HG02588 (cell line): ENCODE measurements at regions not wholly inside any gene's neighbourhood (a gene's known extent, or its start where the extent isn't known, plus 50 kb on each side); places are given as distances from the start of the nearest gene placed in this dataset.
"Not testable (repeated sequence)": the region's sequence is repeated elsewhere in the genome, so short reads cannot be mapped to it uniquely, and the experiment has no call there.

Experiments
- ATAC-seq: cut with Tn5 transposase; IDR thresholded peaks from one replicate; pipeline ENCODE4 v1.9.1; 2021; ENCODE audit warnings: mild to moderate bottlenecking, moderate library complexity; ENCODE audit not compliant: unreplicated experiment

- ATAC-seq: no peak
These were observed 61.4 kb downstream of the NXNL2 start for GRCh38 chr9:88596376-88596775.

DNA sequence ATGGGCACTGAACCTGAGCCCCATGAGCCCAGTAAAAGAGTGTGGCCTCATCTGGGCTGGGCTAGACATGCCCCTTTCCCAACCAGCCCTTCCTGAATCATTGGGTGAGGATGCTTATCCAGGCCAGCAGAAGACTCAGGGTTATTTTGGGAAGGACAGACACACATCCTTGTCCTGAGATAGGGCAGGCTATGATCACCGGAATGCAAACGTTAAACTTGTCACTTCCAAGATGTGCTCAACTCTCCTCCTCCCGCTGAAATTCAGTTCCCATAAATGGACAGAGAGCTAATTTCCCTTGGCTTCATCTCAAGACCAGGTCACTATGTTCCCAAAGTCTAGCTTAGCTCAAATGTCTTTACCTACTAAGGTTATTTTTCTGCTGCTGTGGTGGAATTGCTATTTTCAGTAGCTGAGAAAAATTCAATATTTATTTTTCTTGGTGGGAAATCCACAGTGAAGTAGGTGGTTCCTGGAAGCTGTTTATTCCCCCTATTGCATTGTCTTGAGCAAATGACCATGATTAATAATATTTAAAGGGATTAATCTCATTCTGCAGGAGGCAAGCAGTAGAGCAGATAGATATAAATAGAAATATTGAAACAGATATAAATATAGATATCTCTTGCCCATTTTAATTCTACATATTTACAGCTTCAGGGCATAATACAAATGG, 70.0 kb downstream of the NXNL2 start:
- ATAC-seq: no peak

DNA sequence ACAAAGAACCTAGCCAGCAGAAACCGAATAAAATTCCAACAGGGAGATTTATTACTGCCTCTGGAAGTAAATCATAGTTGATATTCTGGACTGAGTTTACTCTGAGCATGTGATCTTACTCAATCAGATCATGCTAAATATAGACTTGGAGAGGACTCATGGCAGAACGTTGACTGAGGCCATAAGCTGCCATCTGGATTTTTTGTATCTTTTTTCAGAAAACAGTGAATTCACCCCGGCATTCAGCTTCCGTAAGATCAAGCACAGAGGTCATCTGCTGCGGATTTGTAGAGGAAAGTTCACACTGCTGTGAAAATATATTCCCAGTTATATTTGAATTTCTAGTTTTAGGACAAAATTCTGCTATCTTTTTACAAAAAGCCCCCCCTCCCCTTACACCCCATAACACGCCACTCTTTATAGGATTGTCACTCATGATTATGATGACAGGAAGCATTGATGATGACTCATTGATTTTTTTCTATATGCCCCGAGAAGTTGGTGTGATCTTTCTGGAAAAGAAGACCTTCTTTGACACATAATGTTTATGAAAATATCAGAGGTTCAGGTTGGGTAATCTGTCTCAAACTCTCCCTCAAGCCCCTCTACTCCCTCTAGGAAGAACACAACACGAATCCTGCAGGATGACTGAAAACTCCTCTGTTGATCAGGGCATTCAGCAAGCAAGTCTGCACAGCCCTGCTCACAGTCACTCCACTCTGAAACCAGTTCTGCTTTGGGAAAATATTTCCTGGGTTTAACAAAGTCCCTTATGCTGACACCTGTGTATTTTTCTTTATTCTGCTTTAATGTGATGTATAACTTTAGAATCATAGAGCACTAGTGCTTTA, 70.8 kb downstream of the NXNL2 start:
- ATAC-seq: no peak

DNA sequence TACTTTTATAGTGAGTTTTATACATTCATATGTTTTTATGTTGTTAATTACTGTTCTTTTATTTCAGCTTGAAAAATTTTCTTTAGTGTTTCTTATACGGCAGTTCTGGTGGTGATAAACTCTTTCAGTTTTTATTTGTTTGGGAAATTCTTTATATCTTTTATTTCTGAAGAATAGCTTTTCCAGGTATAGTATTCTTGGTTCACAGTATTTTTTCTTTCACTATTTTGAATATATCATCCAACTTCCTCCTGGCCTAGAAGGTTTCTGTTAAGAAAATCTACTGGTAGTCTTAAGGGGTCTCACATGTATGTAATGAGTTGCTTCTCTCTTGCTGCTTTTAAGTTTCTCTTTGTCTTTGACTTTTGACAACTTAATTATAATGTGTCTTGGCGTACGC, 79.4 kb downstream of the NXNL2 start:
- ATAC-seq: no peak

- ATAC-seq: no peak
These were observed 88.7 kb downstream of the NXNL2 start for GRCh38 chr9:88623698-88624097.

- no peak for ATAC-seq
These were observed 93.1 kb downstream of the NXNL2 start for GRCh38 chr9:88628114-88628513.

GRCh38 chr9:88628811-88629210, 93.8 kb downstream of the NXNL2 start:
- no peak for ATAC-seq

DNA sequence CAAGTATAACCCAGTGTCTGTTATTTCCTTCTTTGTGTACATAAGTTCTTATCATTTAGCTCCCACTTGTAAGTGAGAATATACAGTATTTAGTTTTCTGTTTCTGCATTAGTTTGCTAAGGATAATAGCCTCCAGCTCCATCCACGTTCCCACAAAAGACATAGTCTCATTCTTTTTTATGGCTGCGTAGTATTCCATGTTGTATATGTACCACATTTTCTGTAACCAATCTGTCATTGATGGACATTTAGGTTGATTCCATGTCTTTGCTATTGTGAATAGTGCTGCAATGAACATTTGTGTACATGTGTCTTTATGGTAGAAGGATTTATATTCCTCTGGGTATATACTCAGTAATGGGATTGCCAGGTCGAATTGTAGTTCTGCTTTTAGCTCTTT, 95.6 kb downstream of the NXNL2 start:
- not testable (repeated sequence) for ATAC-seq

GRCh38 chr9:88635151-88635550, 100.2 kb downstream of the NXNL2 start:
- no peak for ATAC-seq

- no peak for ATAC-seq
These were observed 106.7 kb downstream of the NXNL2 start for GRCh38 chr9:88641456-88642240.

DNA sequence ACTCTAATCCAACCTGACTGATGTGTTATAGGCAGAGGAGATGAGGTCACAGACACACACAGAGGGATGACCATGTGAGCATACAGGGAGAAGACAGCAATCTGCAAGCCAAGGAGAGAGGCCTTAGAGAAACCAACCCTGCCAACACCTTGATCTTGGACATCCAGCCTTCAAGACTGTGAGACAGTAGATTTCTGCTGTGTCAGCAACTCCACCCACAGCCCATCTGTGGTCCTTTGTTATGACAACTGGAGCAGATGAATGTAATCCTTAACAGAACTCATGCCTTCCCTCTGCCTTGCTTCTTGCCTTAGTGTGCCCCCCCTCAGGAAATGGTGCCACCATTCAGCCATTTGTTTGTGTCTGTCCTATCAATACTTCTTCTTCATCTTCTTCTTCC, 107.4 kb downstream of the NXNL2 start:
- ATAC-seq: no peak

- no peak for ATAC-seq
These were observed 109.0 kb downstream of the NXNL2 start for GRCh38 chr9:88643931-88644330.

- ATAC-seq: no peak
These were observed 110.3 kb downstream of the NXNL2 start for GRCh38 chr9:88645172-88645878.

GRCh38 chr9:88645879-88646199, 110.9 kb downstream of the NXNL2 start:
- ATAC-seq: no peak

- ATAC-seq: no peak
These were observed 111.7 kb downstream of the NXNL2 start for GRCh38 chr9:88646539-88647300.

GRCh38 chr9:88651682-88652633, 117.0 kb downstream of the NXNL2 start:
- ATAC-seq: no peak

DNA sequence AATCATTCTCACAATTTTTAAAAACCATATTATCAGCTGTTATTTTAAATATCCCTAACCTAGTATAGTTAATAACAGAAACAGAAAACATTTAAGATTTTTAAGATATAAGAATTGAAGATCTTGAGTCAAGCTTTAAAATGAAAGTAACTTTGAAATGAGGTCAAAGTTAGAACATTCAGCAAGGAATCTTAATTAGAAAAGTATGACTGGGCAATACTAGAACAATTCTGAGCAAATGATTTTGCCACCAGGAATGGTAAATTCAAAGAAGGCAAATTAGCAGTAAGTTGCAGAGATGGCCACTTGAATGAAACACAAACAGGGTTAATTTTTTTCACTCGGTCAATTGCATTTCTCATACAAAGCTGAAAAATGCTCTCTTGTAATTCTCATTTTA, 117.9 kb downstream of the NXNL2 start:
- no peak for ATAC-seq

DNA sequence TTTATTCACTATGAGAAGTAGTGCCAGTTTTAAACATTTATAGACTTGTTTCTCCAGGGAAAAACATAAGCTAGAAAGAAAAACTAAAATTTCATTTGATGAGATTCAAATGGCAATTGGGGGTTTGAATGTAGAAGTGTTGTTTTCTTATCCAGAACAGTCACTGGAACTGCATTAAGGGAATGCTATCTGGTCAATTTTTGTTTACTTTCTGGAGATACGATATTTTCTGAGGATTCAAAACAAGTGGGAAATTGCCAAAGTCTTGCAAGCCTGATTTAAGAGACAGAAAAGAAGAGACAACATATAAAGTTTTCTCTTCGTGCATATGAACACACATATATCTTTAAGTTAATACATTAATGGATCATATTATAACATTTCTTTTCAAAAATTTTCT, 118.4 kb downstream of the NXNL2 start:
- no peak for ATAC-seq

GRCh38 chr9:88653911-88654310, 118.9 kb downstream of the NXNL2 start:
- ATAC-seq: no peak
